ENCODE measurements at regions not wholly inside any gene's neighbourhood (a gene's known extent, or its start where the extent isn't known, plus 50 kb on each side); places are given as distances from the start of the nearest gene placed in this dataset.

- TF ChIP-seq CTCF (conservative IDR thresholded peaks at IDR 0.05; ENCODE audit: low read length): no peak
- TF ChIP-seq EZH2phosphoT487 (IDR thresholded peaks at IDR 0.05; ENCODE audit: borderline replicate concordance, low read depth, low read length): no peak
Observed at GRCh38 chr7:3244241-3244814, 56.7 kb upstream of the SDK1 start.
